Sigmoid colon (tissue), 6 donors: ENCODE measurements at regions not wholly inside any gene's neighbourhood (a gene's known extent, or its start where the extent isn't known, plus 50 kb on each side); places are given as distances from the start of the nearest gene placed in this dataset.

ENCODE experiments used
- DNase-seq: peaks from one replicate; pipeline ENCODE4 v3.0.0-alpha.2; 2019
- H3K27ac ChIP-seq, 4 donors: fragments of 200-600 bp; sonication (generic); one replicate each; pipeline ENCODE4 v1.5.1; 2016 to 2019; ENCODE audit warnings: mild to moderate bottlenecking in 1 of 4
- H3K27me3 ChIP-seq, 3 donors: fragments of 200-600 bp; sonication (generic); one replicate each; pipeline ENCODE4 v1.5.1; 2019; ENCODE audit warnings: mild to moderate bottlenecking in 1 of 3
- H3K36me3 ChIP-seq, 4 donors: fragments of 200-600 bp; sonication (generic); one replicate each; pipeline ENCODE4 v1.5.1; 2016 to 2019
- H3K4me1 ChIP-seq, 4 donors: fragments of 200-600 bp; sonication (generic); one replicate each; pipeline ENCODE4 v1.5.1; 2017 to 2019
- H3K4me3 ChIP-seq, 4 donors: fragments of 200-600 bp; sonication (generic); one replicate each; pipeline ENCODE4 v1.5.1; 2017 to 2019; ENCODE audit warnings: mild to moderate bottlenecking in 2 of 4, moderate library complexity in 1 of 4
- H3K9me3 ChIP-seq, 4 donors: fragments of 200-600 bp in 3 of 4; sonication (generic) in 3 of 4; one replicate each; pipeline versions ENCODE4 v1.5.1 to v1.6.1; 2013 to 2019
- EP300 ChIP-seq, 4 donors: sonication (generic); formaldehyde crosslinking; IDR thresholded peaks; one replicate each; pipeline ENCODE4 v1.6.1; 2017; ENCODE audit warnings: antibody characterized with exemption in 4 of 4
- POLR2A ChIP-seq, 2 donors: fragments of 450-650 bp; IDR thresholded peaks; one replicate each; pipeline ENCODE4 v1.6.1; 2016; ENCODE audit warnings: antibody characterized with exemption in 2 of 2, mild to moderate bottlenecking in 2 of 2, moderate library complexity in 2 of 2
- POLR2AphosphoS5 ChIP-seq, 4 donors: sonication (generic); formaldehyde crosslinking; IDR thresholded peaks; one replicate each; pipeline ENCODE4 v1.6.1; 2017; ENCODE audit warnings: antibody characterized with exemption in 4 of 4
- WGBS, 2 donors: extraction: QIAGEN DNeasy Blood & Tissue Kit; methylation state at CpG; one replicate each; pipeline ENCODE4 v1.1.7; 2013; 5-methylcytosine and 5-hydroxymethylcytosine counted together
- intact Hi-C: fragments of 100-400 bp; cut with DNase I; formaldehyde crosslinking; loops from one replicate; pipeline ENCODE4 v1.15.1; 2023
- TF ChIP-seq, protein P1 (sequence below), 4 experiments: fragments of 450-650 bp in 3 of 4; fragments of 200-600 bp in 1 of 4; IDR thresholded peaks; one replicate each; pipeline ENCODE4 v1.5.1; 2016 to 2019; ENCODE audit warnings: antibody characterized with exemption in 4 of 4, mild to moderate bottlenecking in 3 of 4, moderate library complexity in 2 of 4
- donor health status: healthy with polysubstance abuse.
- donor health status: healthy.

DNA sequence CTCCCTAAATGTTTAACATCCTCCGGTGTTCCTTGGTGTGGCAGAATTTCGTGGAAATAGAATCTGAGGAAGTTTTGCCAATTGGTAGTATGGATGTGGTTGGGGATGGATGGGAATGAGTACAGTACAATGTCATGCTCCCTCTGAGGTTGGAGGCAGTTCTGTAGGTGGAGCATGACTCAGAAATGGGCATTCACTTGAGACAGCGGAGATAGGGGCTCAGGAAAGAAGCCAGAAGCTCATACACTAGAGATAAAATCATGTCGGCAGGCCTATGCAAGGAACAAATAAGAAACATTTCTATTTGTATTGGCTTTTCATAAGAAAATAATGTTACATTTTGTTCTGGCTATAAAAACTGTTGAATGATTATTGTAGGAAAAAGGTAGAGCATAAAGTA is 196.0 kb downstream of the URB2 start:
- H3K27me3 ChIP-seq, result no peaks in the 10 kb centered on the region
- no peak overlapping the region for H3K4me3 ChIP-seq
- H3K4me1 ChIP-seq, result no peaks in the 10 kb centered on the region
- TF ChIP-seq, protein P1, sequence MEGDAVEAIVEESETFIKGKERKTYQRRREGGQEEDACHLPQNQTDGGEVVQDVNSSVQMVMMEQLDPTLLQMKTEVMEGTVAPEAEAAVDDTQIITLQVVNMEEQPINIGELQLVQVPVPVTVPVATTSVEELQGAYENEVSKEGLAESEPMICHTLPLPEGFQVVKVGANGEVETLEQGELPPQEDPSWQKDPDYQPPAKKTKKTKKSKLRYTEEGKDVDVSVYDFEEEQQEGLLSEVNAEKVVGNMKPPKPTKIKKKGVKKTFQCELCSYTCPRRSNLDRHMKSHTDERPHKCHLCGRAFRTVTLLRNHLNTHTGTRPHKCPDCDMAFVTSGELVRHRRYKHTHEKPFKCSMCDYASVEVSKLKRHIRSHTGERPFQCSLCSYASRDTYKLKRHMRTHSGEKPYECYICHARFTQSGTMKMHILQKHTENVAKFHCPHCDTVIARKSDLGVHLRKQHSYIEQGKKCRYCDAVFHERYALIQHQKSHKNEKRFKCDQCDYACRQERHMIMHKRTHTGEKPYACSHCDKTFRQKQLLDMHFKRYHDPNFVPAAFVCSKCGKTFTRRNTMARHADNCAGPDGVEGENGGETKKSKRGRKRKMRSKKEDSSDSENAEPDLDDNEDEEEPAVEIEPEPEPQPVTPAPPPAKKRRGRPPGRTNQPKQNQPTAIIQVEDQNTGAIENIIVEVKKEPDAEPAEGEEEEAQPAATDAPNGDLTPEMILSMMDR (IDR thresholded peaks at IDR 0.05), result no peak
- H3K27ac ChIP-seq, result no peak overlapping the region
- DNase-seq, result no peak
- H3K9me3 ChIP-seq, result no peaks in the 10 kb centered on the region
- intact Hi-C loops, result no loop called here
- WGBS, 2 donors, result 92 to 96% methylated on average over 4 of the region's 4 CpGs
- no peaks in the 10 kb centered on the region for H3K36me3 ChIP-seq

DNA sequence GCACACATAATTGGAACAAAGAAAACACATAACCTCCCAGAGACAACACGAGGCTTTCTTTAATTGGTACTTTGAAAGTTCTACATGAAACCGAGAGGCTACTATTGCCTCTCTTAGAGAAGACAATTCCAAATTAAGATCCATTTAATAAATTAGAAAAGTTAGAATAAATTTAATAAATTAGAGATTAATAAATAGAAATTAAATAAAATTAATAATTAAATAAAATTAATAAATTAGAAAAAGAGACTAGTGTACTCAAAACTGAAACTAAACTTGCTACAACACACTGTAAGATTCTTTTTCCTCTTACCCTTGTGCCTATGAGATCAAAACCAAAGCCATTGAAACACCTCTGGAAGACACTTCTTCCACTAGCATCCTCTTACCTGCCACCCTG is 199.0 kb downstream of the URB2 start:
- no peak for DNase-seq
- H3K27ac ChIP-seq, result no peak overlapping the region
- H3K27me3 ChIP-seq, result no peaks in the 10 kb centered on the region
- no peaks in the 10 kb centered on the region for H3K9me3 ChIP-seq
- intact Hi-C loops, result no loop called here
- no peaks in the 10 kb centered on the region for H3K36me3 ChIP-seq
- 94 to 96% methylated on average over 2 of the region's 2 CpGs for WGBS, 2 donors
- H3K4me1 ChIP-seq, result peaks cover 0 to 7% (median 3%) of the 10 kb centered on the region in 4 donors
- no peak for TF ChIP-seq POLR2A (IDR thresholded peaks at IDR 0.05)
- no peak overlapping the region for H3K4me3 ChIP-seq

DNA sequence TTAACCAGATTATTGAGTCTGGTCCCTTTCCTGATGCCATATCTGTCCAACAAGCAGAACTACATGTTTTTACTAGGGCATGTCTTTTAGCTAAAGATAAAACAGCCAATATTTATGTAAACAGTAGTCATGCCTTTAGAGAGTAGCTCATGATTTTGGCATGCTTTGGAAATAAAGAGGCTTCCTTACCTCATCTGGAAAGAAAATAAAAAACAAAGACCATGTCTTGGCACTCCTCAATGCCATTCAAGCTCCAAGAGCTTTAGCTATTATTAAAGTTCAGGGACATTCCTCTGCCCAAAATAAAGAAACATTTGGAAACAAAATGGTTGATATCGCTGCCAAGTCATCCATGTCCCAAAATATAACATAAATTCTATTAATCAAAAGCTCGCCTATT is 202.4 kb downstream of the URB2 start:
- Histone ChIP-seq H3K27ac (no peak overlapping the region), H3K9me3 (no peaks in the 10 kb centered on the region), H3K4me3 (no peak overlapping the region), H3K4me1 (peaks cover 0 to 7% (median 3%) of the 10 kb centered on the region in 4 donors), H3K36me3 (no peaks in the 10 kb centered on the region), H3K27me3 (no peaks in the 10 kb centered on the region)
- TF ChIP-seq POLR2A (IDR thresholded peaks at IDR 0.05), result no peak
- no peak for TF ChIP-seq POLR2AphosphoS5 (IDR thresholded peaks at IDR 0.05)
- no peak for TF ChIP-seq EP300 (IDR thresholded peaks at IDR 0.05)
- TF ChIP-seq, protein P1 (IDR thresholded peaks at IDR 0.05), result no peak
- 88 to 94% methylated on average over 2 of the region's 2 CpGs for WGBS, 2 donors
- no peak for DNase-seq
- intact Hi-C loops, result no loop called here

DNA sequence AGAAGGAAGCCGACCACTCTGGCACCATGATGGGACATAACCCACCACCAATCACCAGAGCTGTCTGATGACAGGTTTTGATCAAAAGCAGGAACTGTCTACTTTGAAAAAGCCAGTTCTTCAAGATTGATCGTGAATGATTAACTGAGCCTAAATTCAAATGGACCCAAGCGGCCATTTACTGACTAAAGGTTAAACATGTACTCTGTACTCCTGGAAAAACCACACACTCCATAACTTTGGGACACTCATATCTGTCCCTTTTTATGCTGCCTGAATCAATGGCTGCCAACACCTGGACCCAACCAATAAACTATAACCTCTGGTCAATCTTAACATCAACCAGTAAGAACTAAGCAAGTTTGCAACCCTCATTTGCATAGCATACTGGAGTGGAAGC is 206.6 kb downstream of the URB2 start:
- Histone ChIP-seq H3K9me3 (no peaks in the 10 kb centered on the region), H3K4me3 (no peak overlapping the region), H3K4me1 (peaks cover 0 to 7% (median 3%) of the 10 kb centered on the region in 4 donors), H3K27me3 (no peaks in the 10 kb centered on the region), H3K36me3 (no peaks in the 10 kb centered on the region), H3K27ac (no peak overlapping the region)
- DNase-seq, result no peak
- WGBS, 2 donors, result 20 to 67% methylated on average over 3 of the region's 3 CpGs
- intact Hi-C loops, result no loop called here
- no peak for TF ChIP-seq EP300 (IDR thresholded peaks at IDR 0.05)
- TF ChIP-seq, protein P1 (IDR thresholded peaks at IDR 0.05), result no peak
- no peak for TF ChIP-seq POLR2AphosphoS5 (IDR thresholded peaks at IDR 0.05)
- TF ChIP-seq POLR2A (IDR thresholded peaks at IDR 0.05), result no peak

DNA sequence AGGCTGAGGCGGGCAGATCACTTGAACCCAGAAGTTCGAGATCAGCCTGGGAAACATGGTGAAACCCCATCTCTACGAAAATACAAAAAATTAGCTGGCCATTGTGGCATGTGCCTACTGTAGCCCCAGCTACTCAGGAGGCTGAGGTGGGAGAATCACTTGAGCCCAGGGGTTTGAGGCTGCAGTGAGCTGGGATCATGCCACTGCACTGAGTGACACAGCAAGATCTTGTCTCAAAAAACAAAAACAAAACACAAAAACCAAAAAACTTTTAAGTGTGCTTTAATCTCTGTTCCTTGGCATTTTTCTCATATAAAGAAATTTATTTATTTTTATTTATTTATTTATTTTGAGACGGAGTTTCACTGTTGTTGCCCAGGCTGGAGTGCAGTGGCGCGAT is 208.2 kb downstream of the URB2 start:
- DNase-seq, result no peak
- no peaks in the 10 kb centered on the region for H3K9me3 ChIP-seq
- H3K4me3 ChIP-seq, result no peak overlapping the region
- H3K4me1 ChIP-seq, result no peaks in the 10 kb centered on the region
- H3K27me3 ChIP-seq, result no peaks in the 10 kb centered on the region
- intact Hi-C loops, result no loop called here
- WGBS, 2 donors, result 93 to 95% methylated on average over 6 of the region's 6 CpGs
- no peak overlapping the region for H3K27ac ChIP-seq
- TF ChIP-seq, protein P1 (IDR thresholded peaks at IDR 0.05), result no peak
- no peak for TF ChIP-seq EP300 (IDR thresholded peaks at IDR 0.05)
- no peak for TF ChIP-seq POLR2AphosphoS5 (IDR thresholded peaks at IDR 0.05)
- TF ChIP-seq POLR2A (IDR thresholded peaks at IDR 0.05), result no peak
- H3K36me3 ChIP-seq, result no peaks in the 10 kb centered on the region
